HG02798 (cell line): ENCODE measurements at regions not wholly inside any gene's neighbourhood (a gene's known extent, or its start where the extent isn't known, plus 50 kb on each side); places are given as distances from the start of the nearest gene placed in this dataset.
A peak's percentile ranks its signal among the peaks of the same experiment; 100 is the strongest.
"Not testable (repeated sequence)": the region's sequence is repeated elsewhere in the genome, so short reads cannot be mapped to it uniquely, and the experiment has no call there.

Experiments
- ATAC-seq: cut with Tn5 transposase; IDR thresholded peaks from one replicate; pipeline ENCODE4 v1.9.1; 2021; ENCODE audit warnings: mild to moderate bottlenecking; ENCODE audit not compliant: unreplicated experiment, poor library complexity

DNA sequence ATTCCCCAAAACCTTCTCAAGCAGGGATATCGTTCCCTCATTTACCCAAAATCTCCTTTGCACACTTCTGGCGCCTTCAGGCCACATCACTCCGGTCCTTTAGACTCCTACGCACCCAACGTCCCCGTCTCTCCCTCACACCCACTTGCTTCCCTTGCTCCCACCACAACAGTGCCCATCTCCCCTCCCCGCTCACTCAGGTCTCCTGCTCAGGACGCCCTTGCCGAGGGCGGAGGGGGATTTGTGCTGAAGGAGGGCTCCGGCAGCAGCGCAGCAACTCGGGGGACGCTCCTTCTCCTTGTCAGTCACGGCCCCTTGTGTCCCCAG, 71.6 kb downstream of the PCMTD2 start:
- ATAC-seq: not testable (repeated sequence)

DNA sequence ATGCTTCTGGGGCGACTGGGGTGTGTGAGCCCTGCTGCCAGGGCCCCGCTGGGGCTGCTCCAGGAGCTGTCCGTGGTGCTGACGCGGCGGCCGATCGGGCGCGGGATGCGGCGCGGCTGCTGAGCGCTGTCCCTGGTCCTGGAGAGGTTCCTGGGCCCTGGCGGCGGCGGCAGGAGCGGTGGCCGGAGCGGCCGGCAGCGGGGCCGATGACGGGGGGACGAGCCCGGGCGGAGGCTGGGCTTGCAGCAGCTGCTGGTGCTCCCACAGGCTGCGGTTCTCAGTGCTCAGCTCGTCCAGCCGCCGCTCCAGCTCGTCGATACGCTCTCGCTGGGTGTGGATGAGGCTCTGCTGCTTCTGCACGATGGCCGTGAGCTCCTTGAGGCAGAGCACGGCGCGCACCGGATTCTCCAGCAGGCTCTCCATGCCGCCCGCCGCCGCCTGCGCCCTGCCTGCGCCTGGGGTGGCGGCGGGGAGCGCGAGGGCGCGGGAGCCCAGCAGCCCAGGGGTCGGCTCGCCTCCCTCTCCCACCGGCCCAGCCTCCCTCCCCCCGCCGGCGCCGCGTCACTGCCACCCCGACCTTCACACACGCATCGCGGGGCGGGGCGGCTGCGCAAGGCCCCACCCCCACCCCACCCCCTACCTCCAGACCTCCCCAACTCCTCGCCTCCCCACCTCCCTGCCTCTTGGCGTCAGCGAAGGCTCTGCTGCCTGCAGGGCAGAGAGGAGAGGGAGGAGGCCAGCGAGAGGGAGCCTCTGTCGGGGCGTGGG, 72.2 kb downstream of the PCMTD2 start:
- ATAC-seq: peak; percentile 69

DNA sequence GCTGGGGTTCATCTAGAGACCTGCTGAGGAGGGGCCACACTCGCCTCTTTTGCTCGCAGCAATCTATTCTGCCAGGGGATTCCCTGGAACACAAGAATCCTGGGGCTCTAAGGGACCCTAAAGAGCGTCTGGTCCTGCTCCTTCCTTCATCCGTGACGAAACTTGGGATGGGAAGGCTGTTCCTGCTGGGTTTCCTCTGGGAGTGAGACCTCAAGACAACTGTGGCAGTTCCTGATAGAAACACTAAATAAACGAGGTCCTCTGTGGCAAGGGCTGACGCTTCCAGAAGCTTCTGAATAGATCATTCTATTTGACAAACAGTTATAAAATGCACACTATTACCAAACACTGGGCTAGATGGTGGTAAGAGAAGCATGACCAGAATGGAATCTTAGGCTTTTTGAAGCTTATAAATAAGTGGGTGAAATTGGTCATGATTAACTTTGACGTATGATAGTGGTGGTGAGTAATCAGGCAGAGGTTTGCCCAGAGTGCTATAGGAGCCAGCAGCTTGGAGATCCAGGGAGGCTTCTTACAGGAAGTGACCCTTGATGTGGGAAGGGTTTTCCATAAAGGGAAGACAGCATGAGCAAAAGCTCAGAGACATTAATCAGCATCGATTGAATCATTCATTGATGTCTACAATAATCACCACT, 73.2 kb downstream of the PCMTD2 start:
- ATAC-seq: not testable (repeated sequence)

DNA sequence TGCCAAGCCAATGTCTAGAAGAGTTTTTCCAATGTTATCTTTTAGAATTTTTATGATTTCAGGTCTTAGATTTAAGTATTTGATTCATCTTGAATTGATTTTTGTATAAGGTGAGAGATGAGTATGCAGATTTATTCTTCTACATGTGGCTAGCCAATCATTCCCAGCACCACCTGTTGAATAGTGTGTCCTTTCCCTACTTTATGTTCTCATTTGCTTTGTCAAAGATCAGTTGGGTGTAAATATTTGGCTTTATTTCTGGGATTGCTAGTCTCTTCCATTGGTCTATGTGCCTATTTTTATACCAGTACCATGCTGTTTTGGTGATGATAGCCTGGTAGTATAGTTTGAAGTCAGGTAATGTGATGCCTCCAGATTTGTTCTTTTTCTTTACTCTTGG, 77.1 kb downstream of the PCMTD2 start:
- ATAC-seq: not testable (repeated sequence)
